Psoas muscle (tissue), 7 donors: ENCODE measurements at regions not wholly inside any gene's neighbourhood (a gene's known extent, or its start where the extent isn't known, plus 50 kb on each side); places are given as distances from the start of the nearest gene placed in this dataset.
"Not testable (repeated sequence)": the region's sequence is repeated elsewhere in the genome, so short reads cannot be mapped to it uniquely, and the experiment has no call there.

ENCODE experiments used
- ATAC-seq, 4 donors: fragments of 200-7000 bp; cut with Tn5 transposase; one replicate each; pipeline ENCODE4 v1.9.1; 2020; ENCODE audit warnings: moderate library complexity in 3 of 4, mild to moderate bottlenecking in 2 of 4
- DNase-seq, 2 donors: peaks; one replicate each; pipeline ENCODE4 v3.0.0-alpha.2; 2020
- H3K27ac ChIP-seq: fragments of 200-600 bp; one replicate; pipeline ENCODE4 v1.8.0; 2022
- H3K27me3 ChIP-seq, 3 donors: fragments of 200-600 bp in 1 of 3; one replicate each; pipeline versions ENCODE4 v1.6.1 to v1.8.0; 2013 to 2022; ENCODE audit warnings: low read length in 2 of 3, mild to moderate bottlenecking in 2 of 3, moderate library complexity in 1 of 3; ENCODE audit not compliant: insufficient read depth in 3 of 3
- H3K36me3 ChIP-seq, 2 donors: fragments of 200-600 bp in 1 of 2; one replicate each; pipeline versions ENCODE4 v1.6.1 to v1.8.0; 2013 to 2022; ENCODE audit warnings: low read depth in 1 of 2, mild to moderate bottlenecking in 1 of 2, moderate library complexity in 1 of 2; ENCODE audit not compliant: insufficient read depth in 1 of 2
- H3K4me1 ChIP-seq: fragments of 200-600 bp; one replicate; pipeline ENCODE4 v1.8.0; 2022
- H3K4me3 ChIP-seq: fragments of 200-600 bp; one replicate; pipeline ENCODE4 v1.8.0; 2022; ENCODE audit warnings: mild to moderate bottlenecking
- H3K9me3 ChIP-seq: fragments of 200-600 bp; one replicate; pipeline ENCODE4 v1.8.0; 2022
- CTCF ChIP-seq: fragments of 200-600 bp; IDR thresholded peaks from one replicate; pipeline ENCODE4 v1.8.0; 2022; ENCODE audit warnings: antibody characterized with exemption
- WGBS, 3 donors: extraction: QIAGEN DNeasy Blood & Tissue Kit; methylation state at CpG; one replicate each; pipeline versions ENCODE4 v1.1.6 to v1.1.7; 2013; 5-methylcytosine and 5-hydroxymethylcytosine counted together
- intact Hi-C, 2 donors: fragments of 100-400 bp; cut with DNase I; formaldehyde crosslinking; loops; one replicate each; pipeline versions ENCODE4 v1.11.0 to v1.14.2; 2022
- donor health status: healthy with polysubstance abuse.
- donor health status: DM: no; HTN: no; CAD: no; lungs with moderate emphysema.
- donor health status: Bipolar disorder and iron deficiency.
- donor health status: healthy.
- donor health status: DM: yes; HTN: yes; CAD: no.
- donor health status: DM: no; HTN: no; CAD: no.
- donor health status: DM: yes; HTN: yes; CAD: no.

- no peak for TF ChIP-seq CTCF
- H3K4me3 ChIP-seq = no peak overlapping the region
- no peaks in the 10 kb centered on the region for H3K4me1 ChIP-seq
- no peaks in the 10 kb centered on the region for H3K27me3 ChIP-seq
- H3K9me3 ChIP-seq = no peaks in the 10 kb centered on the region
- intact Hi-C loops = no loop called here
- DNase-seq (no peak), ATAC-seq (no peak)
- no peak overlapping the region for H3K27ac ChIP-seq
- 85 to 89% (median 88%) methylated on average over 5 of the region's 5 CpGs for WGBS, 3 donors
- H3K36me3 ChIP-seq = no peaks in the 10 kb centered on the region
Measured at GRCh38 chr7:68078157-68078710, 1081.6 kb downstream of the TYW1 start.

GRCh38 chr7:68082066-68082960 lies 1085.7 kb downstream of the TYW1 start:
- H3K4me1 ChIP-seq, intact Hi-C loops, H3K27me3 ChIP-seq, H3K27ac ChIP-seq, ATAC-seq, H3K9me3 ChIP-seq, H3K4me3 ChIP-seq, DNase-seq, H3K36me3 ChIP-seq: not testable (repeated sequence)
- 90 to 98% (median 93%) methylated on average over 31 to 54 of the region's 54 CpGs for WGBS, 3 donors

- ATAC-seq, DNase-seq, H3K36me3 ChIP-seq, H3K4me1 ChIP-seq, H3K4me3 ChIP-seq, H3K27ac ChIP-seq, intact Hi-C loops, H3K27me3 ChIP-seq, H3K9me3 ChIP-seq: not testable (repeated sequence)
- WGBS, 3 donors = 95 to 97% (median 96%) methylated on average over 43 to 44 of the region's 44 CpGs
Measured at GRCh38 chr7:68082961-68083657, 1086.5 kb downstream of the TYW1 start.

GRCh38 chr7:68087401-68087800 lies 1090.8 kb downstream of the TYW1 start:
- Histone ChIP-seq H3K36me3 (no peaks in the 10 kb centered on the region), H3K27me3 (no peaks in the 10 kb centered on the region), H3K4me3 (no peak overlapping the region), H3K9me3 (no peaks in the 10 kb centered on the region), H3K27ac (no peak overlapping the region), H3K4me1 (no peaks in the 10 kb centered on the region)
- intact Hi-C loops = no loop called here
- no peak for DNase-seq
- no peak for TF ChIP-seq CTCF
- no peak for ATAC-seq
- 86 to 92% (median 88%) methylated on average over 5 of the region's 5 CpGs for WGBS, 3 donors

- DNase-seq = no peak
Measured at GRCh38 chr7:68088879-68089278, 1092.2 kb downstream of the TYW1 start.

GRCh38 chr7:68090256-68090655 lies 1093.6 kb downstream of the TYW1 start:
- H3K4me1 ChIP-seq, DNase-seq, H3K36me3 ChIP-seq, H3K27ac ChIP-seq, H3K9me3 ChIP-seq, ATAC-seq, intact Hi-C loops, H3K4me3 ChIP-seq, H3K27me3 ChIP-seq: not testable (repeated sequence)
- 87 to 92% (median 90%) methylated on average over 11 to 18 of the region's 19 CpGs for WGBS, 3 donors

More at GRCh38 chr7:68088879-68089278, 1092.2 kb downstream of the TYW1 start:
- Histone ChIP-seq H3K9me3 (no peaks in the 10 kb centered on the region), H3K36me3 (no peaks in the 10 kb centered on the region), H3K27ac (no peak overlapping the region), H3K4me3 (no peak overlapping the region), H3K4me1 (no peaks in the 10 kb centered on the region), H3K27me3 (no peaks in the 10 kb centered on the region)
- no peak for TF ChIP-seq CTCF
- no peak for ATAC-seq
- 83 to 85% (median 83%) methylated on average over 1 of the region's 1 CpG for WGBS, 3 donors
- intact Hi-C loops = no loop called here
